Thoracic aorta (tissue), 2 donors: ENCODE measurements at regions not wholly inside any gene's neighbourhood (a gene's known extent, or its start where the extent isn't known, plus 50 kb on each side); places are given as distances from the start of the nearest gene placed in this dataset.

Experiments used
- ATAC-seq: fragments of 150-250 bp; one replicate; pipeline ENCODE4 v1.8.0; 2017; ENCODE audit warnings: low read depth; ENCODE audit not compliant: insufficient number of reproducible peaks, low FRiP score
- DNase-seq: peaks from one replicate; pipeline ENCODE4 v3.0.0-alpha.2; 2020; ENCODE audit warnings: low spot score
- H3K27ac ChIP-seq, 2 donors: fragments of 200-600 bp; sonication (generic); 1 replicate in 1 of 2; 2 replicates in 1 of 2; pipeline ENCODE4 v1.5.1; 2016; ENCODE audit warnings: mild to moderate bottlenecking in 2 of 2, moderate library complexity in 2 of 2
- H3K27me3 ChIP-seq: fragments of 200-600 bp; sonication (generic); replicated peaks from 2 replicates; pipeline ENCODE4 v1.6.0; 2016; ENCODE audit warnings: mild to moderate bottlenecking; ENCODE audit not compliant: insufficient read depth
- H3K36me3 ChIP-seq: fragments of 200-600 bp; sonication (generic); one replicate; pipeline ENCODE4 v1.5.1; 2016
- H3K4me1 ChIP-seq, 2 donors: fragments of 200-600 bp; sonication (generic); 1 replicate in 1 of 2; 2 replicates in 1 of 2; pipeline versions ENCODE4 v1.5.1 to v1.6.0; 2016; ENCODE audit warnings: low read depth in 2 of 2, mild to moderate bottlenecking in 1 of 2; ENCODE audit not compliant: control insufficient read depth in 1 of 2
- H3K4me3 ChIP-seq: fragments of 200-600 bp; sonication (generic); 2 replicates; pipeline ENCODE4 v1.5.1; 2016; ENCODE audit warnings: mild to moderate bottlenecking
- H3K9me3 ChIP-seq: fragments of 200-600 bp; sonication (generic); 2 replicates; pipeline ENCODE4 v1.5.1; 2016
- TF ChIP-seq, protein P1 (sequence below): fragments of 200-600 bp; sonication (generic); IDR thresholded peaks from one replicate; pipeline ENCODE4 v1.5.1; 2019; ENCODE audit warnings: antibody characterized with exemption

- ATAC-seq (no peak), DNase-seq (no peak)
- H3K9me3 ChIP-seq: no peaks in the 10 kb centered on the region
- H3K36me3 ChIP-seq: no peaks in the 10 kb centered on the region
- H3K27ac ChIP-seq: no peak overlapping the region
- peaks cover 0 to 8% of the 10 kb centered on the region in 2 donors for H3K4me1 ChIP-seq
- no peak overlapping the region for H3K4me3 ChIP-seq
- H3K27me3 ChIP-seq: no peaks in the 10 kb centered on the region
- TF ChIP-seq, protein P1, sequence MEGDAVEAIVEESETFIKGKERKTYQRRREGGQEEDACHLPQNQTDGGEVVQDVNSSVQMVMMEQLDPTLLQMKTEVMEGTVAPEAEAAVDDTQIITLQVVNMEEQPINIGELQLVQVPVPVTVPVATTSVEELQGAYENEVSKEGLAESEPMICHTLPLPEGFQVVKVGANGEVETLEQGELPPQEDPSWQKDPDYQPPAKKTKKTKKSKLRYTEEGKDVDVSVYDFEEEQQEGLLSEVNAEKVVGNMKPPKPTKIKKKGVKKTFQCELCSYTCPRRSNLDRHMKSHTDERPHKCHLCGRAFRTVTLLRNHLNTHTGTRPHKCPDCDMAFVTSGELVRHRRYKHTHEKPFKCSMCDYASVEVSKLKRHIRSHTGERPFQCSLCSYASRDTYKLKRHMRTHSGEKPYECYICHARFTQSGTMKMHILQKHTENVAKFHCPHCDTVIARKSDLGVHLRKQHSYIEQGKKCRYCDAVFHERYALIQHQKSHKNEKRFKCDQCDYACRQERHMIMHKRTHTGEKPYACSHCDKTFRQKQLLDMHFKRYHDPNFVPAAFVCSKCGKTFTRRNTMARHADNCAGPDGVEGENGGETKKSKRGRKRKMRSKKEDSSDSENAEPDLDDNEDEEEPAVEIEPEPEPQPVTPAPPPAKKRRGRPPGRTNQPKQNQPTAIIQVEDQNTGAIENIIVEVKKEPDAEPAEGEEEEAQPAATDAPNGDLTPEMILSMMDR: no peak
Measured at GRCh38 chr14:51307551-51307950, 67.5 kb downstream of the TMX1 start.

DNA sequence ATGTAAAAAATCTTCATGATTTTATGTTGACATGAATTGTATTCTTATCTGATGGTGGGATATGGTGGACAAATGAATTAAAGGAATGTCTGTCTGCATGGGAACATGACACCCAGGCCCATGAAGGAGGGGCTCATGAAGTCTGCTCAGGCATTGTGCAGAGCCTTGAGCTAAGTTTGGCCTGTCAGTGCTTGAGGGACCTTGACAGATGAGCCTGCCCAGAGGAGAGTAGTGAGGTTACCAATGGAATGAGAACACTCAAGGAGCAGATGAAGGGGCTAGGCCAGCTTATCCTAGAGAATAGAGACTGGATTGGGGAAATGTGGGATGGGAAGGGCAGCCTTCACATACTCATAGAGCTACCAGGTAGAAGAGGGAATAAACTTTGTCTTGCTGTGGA is 68.8 kb downstream of the TMX1 start:
- peaks cover 0 to 8% of the 10 kb centered on the region in 2 donors for H3K4me1 ChIP-seq
- H3K9me3 ChIP-seq: no peaks in the 10 kb centered on the region
- H3K27ac ChIP-seq: no peak overlapping the region
- H3K4me3 ChIP-seq: no peak overlapping the region
- no peaks in the 10 kb centered on the region for H3K27me3 ChIP-seq
- ATAC-seq (no peak), DNase-seq (no peak)
- TF ChIP-seq, protein P1: no peak
- no peaks in the 10 kb centered on the region for H3K36me3 ChIP-seq

- Histone ChIP-seq H3K4me3 (no peak overlapping the region), H3K4me1 (no peaks in the 10 kb centered on the region), H3K9me3 (no peaks in the 10 kb centered on the region), H3K27me3 (no peaks in the 10 kb centered on the region), H3K27ac (no peak overlapping the region), H3K36me3 (no peaks in the 10 kb centered on the region)
- DNase-seq (no peak), ATAC-seq (no peak)
- TF ChIP-seq, protein P1: no peak
Measured at GRCh38 chr14:51310505-51310944, 70.5 kb downstream of the TMX1 start.

GRCh38 chr14:51314321-51315015 is 74.4 kb downstream of the TMX1 start:
- Histone ChIP-seq H3K9me3 (no peaks in the 10 kb centered on the region), H3K27ac (no peak overlapping the region), H3K4me3 (no peak overlapping the region), H3K27me3 (no peaks in the 10 kb centered on the region), H3K4me1 (peaks cover 4 to 26% of the 10 kb centered on the region in 2 donors), H3K36me3 (no peaks in the 10 kb centered on the region)
- no peak for ATAC-seq
- DNase-seq: no peak
- TF ChIP-seq, protein P1: no peak

DNA sequence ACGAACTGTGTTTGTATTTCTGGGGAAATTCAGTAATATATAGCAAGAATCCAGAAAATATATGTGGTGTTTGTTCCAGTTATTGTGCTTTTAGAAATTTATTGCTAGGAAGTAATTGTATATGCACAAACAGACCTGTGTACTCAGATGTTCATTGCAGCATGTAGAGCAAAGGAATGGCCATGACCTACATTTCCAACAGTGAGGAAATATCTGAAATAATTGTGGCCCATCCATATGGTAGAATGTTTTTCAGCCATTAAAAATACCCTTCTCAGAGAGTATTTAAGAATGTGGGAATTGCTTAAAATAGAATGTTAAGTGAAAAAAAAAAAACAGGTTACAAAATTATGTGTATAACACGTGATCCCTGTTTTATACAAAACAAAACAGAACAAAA is 77.3 kb downstream of the TMX1 start:
- peaks cover 6 to 36% of the 10 kb centered on the region in 2 donors for H3K4me1 ChIP-seq
- H3K27me3 ChIP-seq: no peaks in the 10 kb centered on the region
- H3K4me3 ChIP-seq: no peak overlapping the region
- ATAC-seq: no peak
- no peaks in the 10 kb centered on the region for H3K36me3 ChIP-seq
- TF ChIP-seq, protein P1: no peak
- no peaks in the 10 kb centered on the region for H3K9me3 ChIP-seq
- H3K27ac ChIP-seq: no peak overlapping the region
- no peak for DNase-seq
